ENCODE measurements at regions not wholly inside any gene's neighbourhood (a gene's known extent, or its start where the extent isn't known, plus 50 kb on each side); places are given as distances from the start of the nearest gene placed in this dataset.

DNA sequence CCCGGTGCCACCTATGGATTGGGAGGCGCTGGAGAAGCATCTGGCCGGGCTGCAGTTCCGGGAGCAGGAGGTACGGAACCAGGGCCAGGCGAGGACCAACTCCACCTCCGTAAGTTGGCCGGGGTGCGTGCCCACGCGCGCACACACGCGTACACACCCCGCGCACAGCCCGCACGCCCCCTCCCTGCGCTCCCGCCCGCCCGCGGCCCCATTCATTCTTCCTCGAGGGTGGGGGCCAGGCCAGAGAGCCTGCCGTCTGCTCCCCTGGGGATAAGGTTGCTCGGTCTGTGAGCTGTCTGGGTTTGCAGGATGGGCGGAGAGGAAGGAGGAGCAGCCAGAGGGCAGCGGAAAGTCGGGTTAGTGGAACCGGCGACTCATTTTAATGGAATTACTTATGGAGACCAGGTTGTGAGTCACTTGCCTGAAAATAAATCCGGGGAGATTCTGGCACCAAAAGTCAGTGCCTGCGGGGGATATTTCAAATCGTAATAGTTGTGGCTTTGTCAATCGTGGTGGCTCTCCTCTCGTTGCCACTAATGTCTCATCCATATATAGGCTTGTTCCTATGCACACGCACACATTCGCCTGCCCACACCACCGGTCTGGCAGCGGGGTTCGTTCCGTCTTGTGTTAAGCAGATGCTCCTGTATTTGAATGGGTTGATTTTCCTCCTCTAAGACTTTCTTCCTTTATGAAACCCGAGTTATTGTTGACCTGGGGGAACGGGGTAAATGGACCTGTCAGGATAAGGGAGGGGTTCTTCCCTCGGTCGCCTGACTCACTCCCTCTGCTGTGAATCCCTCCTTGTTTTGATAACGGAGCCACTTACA lies 223.4 kb upstream of the IL12A start:
- DNase-seq: no peak
- TF ChIP-seq POLR2A (IDR thresholded peaks at IDR 0.05; ENCODE audit: low read length) (no peak), GATA1 (IDR thresholded peaks at IDR 0.05; ENCODE audit: low read depth, low read length) (no peak)

- TF ChIP-seq GATA1 (IDR thresholded peaks at IDR 0.05; ENCODE audit: low read depth, low read length) (no peak), POLR2A (IDR thresholded peaks at IDR 0.05; ENCODE audit: low read length) (no peak)
- no peak for DNase-seq
These were observed 222.8 kb upstream of the IL12A start for GRCh38 chr3:159765860-159766294.

GRCh38 chr3:159766563-159767185 lies 222.0 kb upstream of the IL12A start:
- TF ChIP-seq POLR2A (IDR thresholded peaks at IDR 0.05; ENCODE audit: low read length): no peak
- DNase-seq: no peak

DNA sequence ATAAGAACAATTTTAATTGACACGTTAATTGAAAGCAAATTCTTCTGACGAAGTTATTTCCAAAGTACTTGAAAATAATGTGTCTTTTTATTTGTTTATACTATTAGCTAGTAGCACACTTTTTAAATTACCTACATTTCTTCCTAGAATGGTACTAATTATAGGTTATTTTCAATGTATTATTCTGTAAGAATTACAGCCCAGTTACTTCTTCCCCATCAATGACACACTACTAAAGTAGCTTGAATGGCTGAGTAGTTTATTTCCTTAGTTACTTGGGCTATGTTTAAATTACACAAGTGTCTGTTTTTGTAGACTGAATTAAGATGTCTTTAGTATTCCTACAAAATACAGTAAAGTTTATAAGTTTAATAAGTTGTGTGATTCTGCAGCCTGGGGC lies 217.6 kb upstream of the IL12A start:
- TF ChIP-seq POLR2A (IDR thresholded peaks at IDR 0.05; ENCODE audit: low read length) (no peak), GATA1 (IDR thresholded peaks at IDR 0.05; ENCODE audit: low read depth, low read length) (no peak)
- no peak for DNase-seq

DNA sequence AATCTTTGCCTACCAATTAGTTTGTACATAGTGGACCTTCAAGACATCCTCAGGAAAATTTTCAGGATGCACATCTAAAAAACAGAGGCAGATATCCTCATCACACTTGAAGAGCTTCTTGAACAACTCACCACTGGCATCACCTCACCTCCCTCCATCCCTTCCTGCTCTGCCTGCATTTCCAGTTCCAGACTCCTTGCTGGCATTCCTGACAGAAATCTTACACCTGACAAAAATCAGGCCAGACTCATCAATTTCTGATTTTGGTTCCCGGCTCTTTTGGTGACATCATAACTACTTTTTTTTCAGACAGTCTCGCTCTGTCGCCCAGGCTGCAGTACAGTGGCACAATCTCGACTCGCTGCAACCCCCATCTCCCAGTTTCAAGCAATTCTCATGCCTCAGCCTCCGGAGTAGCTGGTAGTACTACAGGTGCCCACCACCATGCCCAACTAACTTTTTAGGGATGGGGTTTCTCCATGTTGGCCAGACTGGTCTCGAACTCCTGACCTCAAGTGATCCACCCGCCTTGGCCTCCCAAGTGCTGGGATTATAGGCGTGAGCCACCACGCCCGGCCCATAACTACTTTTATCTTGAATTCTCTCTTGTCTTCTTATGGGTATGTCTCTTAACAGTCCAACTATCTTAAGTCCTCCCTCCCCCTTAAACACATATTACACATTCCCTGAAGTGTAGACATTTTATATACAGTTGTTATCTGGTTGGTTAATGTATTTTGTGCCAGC lies 216.6 kb upstream of the IL12A start:
- no peak for DNase-seq
- TF ChIP-seq POLR2A (IDR thresholded peaks at IDR 0.05; ENCODE audit: low read length) (no peak), GATA1 (IDR thresholded peaks at IDR 0.05; ENCODE audit: low read depth, low read length) (no peak)

DNA sequence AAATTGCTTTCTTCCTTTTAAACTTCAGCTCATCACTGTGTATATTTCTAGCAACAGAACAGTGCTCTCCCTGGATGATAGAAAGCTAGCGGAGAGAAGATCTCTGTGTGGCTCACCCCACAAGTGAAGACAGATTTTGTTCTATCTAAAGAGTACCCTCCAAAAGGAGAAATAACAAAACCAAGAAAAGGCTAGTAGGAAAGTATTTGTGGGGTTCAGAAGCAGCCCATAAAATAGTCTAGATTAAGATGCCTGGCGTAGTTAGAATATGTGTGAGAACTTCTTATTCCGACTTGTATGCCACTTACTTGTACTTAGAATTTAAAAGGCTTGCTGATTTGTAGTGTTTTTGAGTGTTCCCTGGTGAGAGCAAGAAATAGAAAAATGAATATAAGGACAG lies 214.9 kb upstream of the IL12A start:
- TF ChIP-seq GATA1 (IDR thresholded peaks at IDR 0.05; ENCODE audit: low read depth, low read length) (no peak), POLR2A (IDR thresholded peaks at IDR 0.05; ENCODE audit: low read length) (no peak)
- no peak for DNase-seq

- DNase-seq: no peak
- TF ChIP-seq POLR2A (IDR thresholded peaks at IDR 0.05; ENCODE audit: low read length): no peak
- no peak for TF ChIP-seq GATA1 (IDR thresholded peaks at IDR 0.05; ENCODE audit: low read depth, low read length)
These were observed 213.2 kb upstream of the IL12A start for GRCh38 chr3:159775372-159775961.

DNA sequence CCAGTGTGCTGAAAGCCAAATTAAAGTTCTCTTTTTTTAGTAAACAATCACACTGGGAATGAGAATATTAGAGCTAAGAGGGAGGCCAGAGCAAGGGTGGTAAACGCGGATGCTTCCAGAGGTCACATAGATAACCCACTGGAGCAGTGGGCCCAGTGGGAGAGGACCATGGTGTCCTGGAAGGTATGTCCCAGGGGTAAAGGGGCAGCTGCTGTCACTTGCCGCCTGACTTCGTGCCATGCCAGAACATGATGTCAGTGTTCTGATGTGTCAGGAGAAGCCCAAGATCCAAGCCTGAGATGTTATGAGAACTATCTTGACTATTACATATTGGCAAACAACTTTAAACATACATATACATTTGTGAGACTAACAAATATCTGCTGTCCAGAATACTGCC lies 211.9 kb upstream of the IL12A start:
- no peak for TF ChIP-seq GATA1 (IDR thresholded peaks at IDR 0.05; ENCODE audit: low read depth, low read length)
- TF ChIP-seq POLR2A (IDR thresholded peaks at IDR 0.05; ENCODE audit: low read length): no peak
- DNase-seq: no peak

- TF ChIP-seq POLR2A (IDR thresholded peaks at IDR 0.05; ENCODE audit: low read length) (no peak), GATA1 (IDR thresholded peaks at IDR 0.05; ENCODE audit: low read depth, low read length) (no peak)
- DNase-seq: no peak
These were observed 208.8 kb upstream of the IL12A start for GRCh38 chr3:159779883-159780282.

DNA sequence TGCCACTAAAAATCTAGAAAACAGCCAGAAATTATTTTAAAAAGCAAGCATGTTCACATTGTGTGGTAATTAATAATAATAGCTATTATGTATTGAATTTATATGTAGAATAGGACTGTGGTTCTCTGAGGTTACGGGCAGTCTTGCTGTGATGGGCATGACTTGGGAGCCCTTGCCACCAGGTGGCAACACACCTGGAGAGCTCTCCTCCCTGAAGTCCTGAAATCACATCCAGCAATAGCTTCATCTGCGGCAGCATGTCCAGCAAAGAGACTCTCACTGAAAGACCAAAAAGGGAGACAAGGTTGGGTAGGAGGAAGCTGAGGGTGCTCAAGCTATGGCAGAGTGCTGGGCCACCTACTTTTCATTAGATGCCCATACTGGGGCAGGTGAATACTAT lies 206.8 kb upstream of the IL12A start:
- TF ChIP-seq POLR2A (IDR thresholded peaks at IDR 0.05; ENCODE audit: low read length) (no peak), GATA1 (IDR thresholded peaks at IDR 0.05; ENCODE audit: low read depth, low read length) (no peak)
- DNase-seq: no peak

- no peak for TF ChIP-seq POLR2A (IDR thresholded peaks at IDR 0.05; ENCODE audit: low read length)
- TF ChIP-seq GATA1 (IDR thresholded peaks at IDR 0.05; ENCODE audit: low read depth, low read length): no peak
- no peak for DNase-seq
These were observed 205.8 kb upstream of the IL12A start for GRCh38 chr3:159782724-159783421.

DNA sequence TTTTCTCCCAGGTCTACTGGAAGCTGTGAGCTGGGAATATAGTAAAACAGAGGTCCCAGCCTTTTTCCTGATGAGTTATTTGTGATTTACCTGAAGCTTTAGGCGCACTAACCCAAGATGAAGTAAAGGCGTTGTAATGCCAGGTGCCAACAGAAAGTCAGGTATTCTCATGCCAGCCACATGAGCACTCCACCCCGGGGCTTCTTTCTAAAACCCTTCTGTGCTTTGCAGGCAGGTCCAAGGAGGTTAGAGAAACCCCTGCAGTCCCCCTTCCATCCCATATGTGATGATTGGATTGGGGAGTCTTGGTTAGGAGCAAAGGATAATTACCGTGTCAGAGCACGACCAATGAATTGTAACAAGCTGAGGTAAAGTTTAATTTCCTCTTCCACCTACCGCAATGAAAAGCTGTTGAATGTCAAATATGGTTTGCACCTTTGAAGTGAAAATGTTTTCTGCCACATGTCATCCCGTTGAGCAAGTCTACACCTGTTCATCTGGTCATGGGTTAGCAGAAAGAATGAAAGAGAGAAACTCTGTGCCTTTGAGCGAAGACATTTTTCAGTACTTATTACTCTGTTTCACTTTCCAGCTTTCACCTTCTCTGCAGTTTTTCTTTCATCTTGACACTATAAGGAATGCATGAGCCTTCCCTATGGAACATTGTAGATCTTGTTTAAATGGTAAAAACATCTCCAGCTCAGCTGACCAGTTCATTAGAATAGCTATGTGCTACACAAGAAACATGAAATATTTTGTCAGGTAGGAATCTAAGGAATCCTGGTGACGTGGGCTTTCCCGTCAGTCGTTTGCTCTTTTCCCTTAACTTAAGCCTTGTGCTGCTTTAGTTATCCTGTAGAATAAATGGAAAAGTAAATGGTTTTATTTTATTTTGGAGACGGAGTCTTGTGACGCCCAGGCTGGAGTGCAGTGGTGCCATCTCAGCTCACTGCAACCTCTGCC lies 204.6 kb upstream of the IL12A start:
- no peak for DNase-seq

More for the DNA sequence above, 204.6 kb upstream of the IL12A start:
- TF ChIP-seq GATA1 (IDR thresholded peaks at IDR 0.05; ENCODE audit: low read depth, low read length): no peak
- TF ChIP-seq POLR2A (IDR thresholded peaks at IDR 0.05; ENCODE audit: low read length): no peak

Measured in erythroblast (primary cell).